Naive thymus-derived CD4-positive, alpha-beta T cell (primary cell): ENCODE measurements at regions not wholly inside any gene's neighbourhood (a gene's known extent, or its start where the extent isn't known, plus 50 kb on each side); places are given as distances from the start of the nearest gene placed in this dataset.

ENCODE experiments used
- ATAC-seq: fragments of 150-1000 bp; cut with Tn5 transposase; 2 replicates; pipeline ENCODE4 v1.10.0; 2021; ENCODE audit warnings: mild to moderate bottlenecking, moderate library complexity
- CTCF ChIA-PET: fragments of 350-600 bp; sonication (Branson Sonifier 250); formaldehyde crosslinking; loops from one replicate; lab custom pipeline; 2021; ENCODE audit warnings: antibody characterized with exemption; lab: Charles Lee
- POLR2A ChIA-PET: fragments of 350-600 bp; sonication (Branson Sonifier 250); formaldehyde crosslinking; loops from one replicate; lab custom pipeline; 2021; ENCODE audit warnings: antibody characterized with exemption, inconsistent platforms; lab: Charles Lee
- DNase-seq, 9 donors: peaks; one replicate each; pipeline versions ENCODE4 v3.0.0 to v3.0.0-alpha.2; 2020 to 2022; ENCODE audit warnings: mixed read lengths in 1 of 9
- H3K27ac ChIP-seq: one replicate; pipeline ENCODE4 v1.7.0; 2013; ENCODE audit warnings: mild to moderate bottlenecking, low read depth, low read length, moderate library complexity
- H3K27me3 ChIP-seq, 2 donors: one replicate each; pipeline ENCODE4 v1.7.0; 2013; ENCODE audit warnings: low read length in 2 of 2, mild to moderate bottlenecking in 2 of 2, moderate library complexity in 2 of 2; ENCODE audit not compliant: control insufficient read depth in 2 of 2, insufficient read depth in 2 of 2
- H3K36me3 ChIP-seq, 3 experiments: 1 replicate in 2 of 3; 2 replicates in 1 of 3; pipeline ENCODE4 v1.7.0; 2013; ENCODE audit warnings: low read length in 3 of 3, mild to moderate bottlenecking in 3 of 3, moderate library complexity in 1 of 3; ENCODE audit not compliant: insufficient read depth in 3 of 3, control insufficient read depth in 2 of 3
- H3K4me1 ChIP-seq, 2 donors: one replicate each; pipeline ENCODE4 v1.7.0; 2013; ENCODE audit warnings: low read length in 2 of 2, mild to moderate bottlenecking in 2 of 2, moderate library complexity in 1 of 2; ENCODE audit not compliant: control insufficient read depth in 2 of 2, insufficient read depth in 2 of 2
- H3K4me3 ChIP-seq: 2 replicates; pipeline ENCODE4 v1.7.0; 2013; ENCODE audit warnings: mild to moderate bottlenecking, low read length
- H3K9me3 ChIP-seq, 3 experiments: 1 replicate in 2 of 3; 2 replicates in 1 of 3; pipeline ENCODE4 v1.7.0; 2013; ENCODE audit warnings: low read length in 3 of 3; ENCODE audit not compliant: control insufficient read depth in 2 of 3
- H3K27ac Mint-ChIP-seq, 9 donors: one replicate each; pipeline ENCODE4 v1.8.0; 2020 to 2022; ENCODE audit warnings: mixed read lengths in 9 of 9, mild to moderate bottlenecking in 8 of 9, moderate library complexity in 5 of 9, inconsistent platforms in 2 of 9
- H3K27me3 Mint-ChIP-seq, 5 donors: one replicate each; pipeline ENCODE4 v1.8.0; 2021 to 2022; ENCODE audit warnings: mixed read lengths in 5 of 5, mild to moderate bottlenecking in 1 of 5
- H3K36me3 Mint-ChIP-seq, 5 donors: one replicate each; pipeline ENCODE4 v1.8.0; 2020 to 2022; ENCODE audit warnings: mixed read lengths in 5 of 5, mild to moderate bottlenecking in 3 of 5, inconsistent platforms in 1 of 5
- H3K4me1 Mint-ChIP-seq, 7 donors: one replicate each; pipeline ENCODE4 v1.8.0; 2020 to 2022; ENCODE audit warnings: mixed read lengths in 7 of 7, mild to moderate bottlenecking in 3 of 7, inconsistent platforms in 1 of 7
- H3K4me3 Mint-ChIP-seq, 10 donors: one replicate each; pipeline ENCODE4 v1.8.0; 2020 to 2022; ENCODE audit warnings: mild to moderate bottlenecking in 10 of 10, mixed read lengths in 10 of 10, moderate library complexity in 6 of 10, inconsistent platforms in 2 of 10
- H3K9me3 Mint-ChIP-seq, 11 donors: one replicate each; pipeline ENCODE4 v1.8.0; 2020 to 2022; ENCODE audit warnings: mixed read lengths in 11 of 11, mild to moderate bottlenecking in 4 of 11, inconsistent platforms in 1 of 11, moderate library complexity in 1 of 11
- intact Hi-C, 2 donors: fragments of 100-400 bp; cut with micrococcal nuclease; formaldehyde crosslinking; loops; one replicate each; pipeline ENCODE4 v1.15.1; 2023

GRCh38 chr15:56804938-56805337, 71.6 kb upstream of the ZNF280D start:
- CTCF ChIA-PET, result no interaction called here
- no peaks in the 10 kb centered on the region for H3K9me3 ChIP-seq
- intact Hi-C loops, result no loop called here
- peaks cover 0 to 27% (median 16%) of the 10 kb centered on the region in 11 donors for H3K9me3 Mint-ChIP-seq
- no peak for ATAC-seq
- H3K4me1 ChIP-seq, result no peaks in the 10 kb centered on the region
- peaks cover 0 to 4% (median 3%) of the 10 kb centered on the region in 5 donors for H3K27me3 Mint-ChIP-seq
- H3K36me3 Mint-ChIP-seq, result peaks cover 7 to 14% (median 10%) of the 10 kb centered on the region in 5 donors
- DNase-seq, result no peak
- no peak overlapping the region for H3K4me3 ChIP-seq
- H3K27ac Mint-ChIP-seq, result no peak overlapping the region
- peaks cover 0 to 4% (median 0%) of the 10 kb centered on the region in 7 donors for H3K4me1 Mint-ChIP-seq
- no peaks in the 10 kb centered on the region for H3K36me3 ChIP-seq
- no peak overlapping the region for H3K27ac ChIP-seq
- POLR2A ChIA-PET, result no interaction called here
- H3K27me3 ChIP-seq, result no peaks in the 10 kb centered on the region
- H3K4me3 Mint-ChIP-seq, result no peak overlapping the region

GRCh38 chr15:56804279-56804678, 71.0 kb upstream of the ZNF280D start:
- Histone ChIP-seq H3K9me3 (no peaks in the 10 kb centered on the region), H3K4me1 (no peaks in the 10 kb centered on the region), H3K27ac (no peak overlapping the region), H3K4me3 (no peak overlapping the region), H3K27me3 (no peaks in the 10 kb centered on the region), H3K36me3 (no peaks in the 10 kb centered on the region)
- Mint-ChIP-seq H3K27me3 (peaks cover 0 to 4% (median 3%) of the 10 kb centered on the region in 5 donors), H3K4me1 (peaks cover 0 to 4% (median 0%) of the 10 kb centered on the region in 7 donors), H3K4me3 (no peak overlapping the region), H3K36me3 (peaks cover 7 to 14% (median 10%) of the 10 kb centered on the region in 5 donors), H3K27ac (no peak overlapping the region), H3K9me3 (peaks cover 0 to 24% (median 16%) of the 10 kb centered on the region in 11 donors)
- ATAC-seq, result no peak
- DNase-seq, result no peak
- POLR2A ChIA-PET, result no interaction called here
- intact Hi-C loops, result no loop called here
- CTCF ChIA-PET, result no interaction called here

GRCh38 chr15:56802161-56802560, 68.9 kb upstream of the ZNF280D start:
- POLR2A ChIA-PET, result interaction anchor here (0.7 kb wide), 1 partner anchor 626 kb away, joined by 3 read pairs; no protein-coding TSS in a partner anchor
- Histone ChIP-seq H3K4me1 (no peaks in the 10 kb centered on the region), H3K27me3 (no peaks in the 10 kb centered on the region), H3K4me3 (no peak overlapping the region), H3K27ac (no peak overlapping the region), H3K9me3 (no peaks in the 10 kb centered on the region), H3K36me3 (no peaks in the 10 kb centered on the region)
- intact Hi-C loops, result no loop called here
- CTCF ChIA-PET, result no interaction called here
- DNase-seq (no peak), ATAC-seq (no peak)
- Mint-ChIP-seq H3K9me3 (peaks cover 0 to 5% (median 0%) of the 10 kb centered on the region in 11 donors), H3K36me3 (peaks cover 0 to 4% (median 0%) of the 10 kb centered on the region in 5 donors), H3K27ac (no peak overlapping the region), H3K27me3 (peaks cover 0 to 4% (median 3%) of the 10 kb centered on the region in 5 donors), H3K4me1 (peaks cover 0 to 4% (median 0%) of the 10 kb centered on the region in 7 donors), H3K4me3 (no peak overlapping the region)

GRCh38 chr15:56798639-56799038, 65.3 kb upstream of the ZNF280D start:
- no peaks in the 10 kb centered on the region for H3K27me3 ChIP-seq
- CTCF ChIA-PET, result no interaction called here
- Mint-ChIP-seq H3K36me3 (peaks cover 0 to 4% (median 0%) of the 10 kb centered on the region in 5 donors), H3K27ac (no peak overlapping the region), H3K27me3 (peaks cover 0 to 9% (median 3%) of the 10 kb centered on the region in 5 donors), H3K4me3 (no peak overlapping the region), H3K4me1 (peaks cover 0 to 2% (median 0%) of the 10 kb centered on the region in 7 donors), H3K9me3 (peaks cover 0 to 6% (median 3%) of the 10 kb centered on the region in 11 donors)
- H3K4me3 ChIP-seq, result no peak overlapping the region
- intact Hi-C loops, result no loop called here
- H3K4me1 ChIP-seq, result no peaks in the 10 kb centered on the region
- no peak for ATAC-seq
- no peaks in the 10 kb centered on the region for H3K9me3 ChIP-seq
- POLR2A ChIA-PET, result no interaction called here
- H3K36me3 ChIP-seq, result no peaks in the 10 kb centered on the region
- no peak for DNase-seq
- no peak overlapping the region for H3K27ac ChIP-seq

GRCh38 chr15:56797720-56798275, 64.5 kb upstream of the ZNF280D start:
- Histone ChIP-seq H3K4me3 (no peak overlapping the region), H3K9me3 (no peaks in the 10 kb centered on the region), H3K36me3 (no peaks in the 10 kb centered on the region), H3K4me1 (no peaks in the 10 kb centered on the region), H3K27me3 (no peaks in the 10 kb centered on the region), H3K27ac (no peak overlapping the region)
- intact Hi-C loops, result no loop called here
- Mint-ChIP-seq H3K9me3 (peaks cover 0 to 12% (median 3%) of the 10 kb centered on the region in 11 donors), H3K4me1 (peaks cover 0 to 2% (median 0%) of the 10 kb centered on the region in 7 donors), H3K4me3 (no peak overlapping the region), H3K27me3 (peaks cover 0 to 10% (median 3%) of the 10 kb centered on the region in 5 donors), H3K27ac (no peak overlapping the region), H3K36me3 (peaks cover 0 to 4% (median 0%) of the 10 kb centered on the region in 5 donors)
- ChIA-PET CTCF (interaction anchor here (0.6 kb wide), 1 partner anchor 163 kb away, joined by 3 read pairs; no protein-coding TSS in a partner anchor), POLR2A (no interaction called here)
- no peak for ATAC-seq
- DNase-seq, result no peak

GRCh38 chr15:56795502-56795901, 62.2 kb upstream of the ZNF280D start:
- H3K27me3 Mint-ChIP-seq, result peaks cover 0 to 14% (median 0%) of the 10 kb centered on the region in 5 donors
- CTCF ChIA-PET, result no interaction called here
- Histone ChIP-seq H3K27me3 (no peaks in the 10 kb centered on the region), H3K4me1 (no peaks in the 10 kb centered on the region), H3K27ac (no peak overlapping the region), H3K4me3 (no peak overlapping the region), H3K36me3 (no peaks in the 10 kb centered on the region), H3K9me3 (no peaks in the 10 kb centered on the region)
- intact Hi-C loops, result no loop called here
- peaks cover 0 to 10% (median 4%) of the 10 kb centered on the region in 5 donors for H3K36me3 Mint-ChIP-seq
- H3K4me3 Mint-ChIP-seq, result no peak overlapping the region
- H3K27ac Mint-ChIP-seq, result no peak overlapping the region
- ATAC-seq (no peak), DNase-seq (no peak)
- POLR2A ChIA-PET, result no interaction called here
- H3K4me1 Mint-ChIP-seq, result peaks cover 0 to 2% (median 0%) of the 10 kb centered on the region in 7 donors
- peaks cover 4 to 30% (median 11%) of the 10 kb centered on the region in 11 donors for H3K9me3 Mint-ChIP-seq
